SU-DHL-6 (cell line): ENCODE measurements at regions not wholly inside any gene's neighbourhood (a gene's known extent, or its start where the extent isn't known, plus 50 kb on each side); places are given as distances from the start of the nearest gene placed in this dataset.

Source experiments
- H2AFZ ChIP-seq: fragments of 200-600 bp; sonication (generic); 2 replicates; pipeline ENCODE4 v1.6.1; 2014; ENCODE audit warnings: low read depth, mild to moderate bottlenecking, moderate library complexity, mixed read lengths, antibody characterized with exemption, low read length; ENCODE audit not compliant: severe bottlenecking
- H3F3A ChIP-seq: fragments of 200-600 bp; shearing (Covaris generic); 2 replicates; pipeline ENCODE4 v1.6.0; 2016; ENCODE audit warnings: antibody characterized with exemption, mild to moderate bottlenecking; ENCODE audit not compliant: insufficient read depth
- H3K27ac ChIP-seq: fragments of 200-600 bp; sonication (generic); 2 replicates; pipeline ENCODE4 v1.5.1; 2016; ENCODE audit warnings: low read depth, mild to moderate bottlenecking, low read length, moderate library complexity, mixed read lengths
- H3K27me3 ChIP-seq: fragments of 200-600 bp; sonication (generic), shearing (Covaris generic); 2 replicates; pipeline ENCODE4 v1.6.0; 2014; ENCODE audit warnings: mild to moderate bottlenecking, low read length
- H3K36me3 ChIP-seq: fragments of 200-600 bp; sonication (generic); 2 replicates; pipeline ENCODE4 v1.6.1; 2014; ENCODE audit warnings: mild to moderate bottlenecking, low read length, mixed read lengths
- H3K4me2 ChIP-seq: fragments of 300-600, 200-600 bp; shearing (Covaris generic), sonication (generic); 2 replicates; pipeline ENCODE4 v1.6.0; 2014; ENCODE audit warnings: low read length, low read depth, mild to moderate bottlenecking; ENCODE audit not compliant: poor library complexity, severe bottlenecking
- H3K4me3 ChIP-seq: fragments of 200-600 bp; sonication (generic); 2 replicates; pipeline ENCODE4 v1.5.1; 2014; ENCODE audit warnings: antibody characterized with exemption, low read length, mild to moderate bottlenecking, mixed read lengths; ENCODE audit not compliant: insufficient read depth, poor library complexity, severe bottlenecking
- H3K79me2 ChIP-seq: fragments of 200-600 bp; sonication (generic); 2 replicates; pipeline ENCODE4 v1.6.1; 2014; ENCODE audit warnings: mild to moderate bottlenecking, low read length, moderate library complexity; ENCODE audit not compliant: insufficient read depth
- H3K9ac ChIP-seq: fragments of 200-600 bp; sonication (generic); 2 replicates; pipeline ENCODE4 v1.7.0; 2014; ENCODE audit warnings: mild to moderate bottlenecking, low read length
- H3K9me2 ChIP-seq: fragments of 200-600 bp; sonication (generic); replicated peaks from 2 replicates; pipeline ENCODE4 v1.6.1; 2014; ENCODE audit warnings: low read length; ENCODE audit not compliant: insufficient read depth
- H3K9me3 ChIP-seq: fragments of 200-600 bp; sonication (generic); 2 replicates; pipeline ENCODE4 v1.6.1; 2014; ENCODE audit warnings: low read length, mixed read lengths; ENCODE audit not compliant: insufficient read depth
- H4K20me1 ChIP-seq: fragments of 200-600 bp; sonication (generic); 2 replicates; pipeline ENCODE4 v1.6.1; 2014; ENCODE audit warnings: low read depth, mild to moderate bottlenecking, antibody characterized with exemption, low read length, moderate library complexity, mixed read lengths
- CTCF ChIP-seq: fragments of 200-600 bp; sonication (generic); IDR thresholded peaks from one replicate; pipeline ENCODE4 v1.5.1; 2017; ENCODE audit warnings: antibody characterized with exemption, mild to moderate bottlenecking, low read length, moderate library complexity; ENCODE audit not compliant: insufficient read depth, poor library complexity, severe bottlenecking
- EZH2phosphoT487 ChIP-seq: fragments of 200-600 bp; sonication (generic), shearing (Covaris generic); conservative IDR thresholded peaks from 2 replicates; pipeline ENCODE4 v1.6.1; 2018; ENCODE audit warnings: mild to moderate bottlenecking, antibody characterized with exemption, low read length, moderate library complexity, mixed read lengths

- no peak overlapping the region for H2AFZ ChIP-seq
- no peaks in the 10 kb centered on the region for H3K79me2 ChIP-seq
- H3K4me2 ChIP-seq, result no peak overlapping the region
- H3K9ac ChIP-seq, result no peak overlapping the region
- no peaks in the 10 kb centered on the region for H3F3A ChIP-seq
- H3K27me3 ChIP-seq, result no peaks in the 10 kb centered on the region
- H3K4me3 ChIP-seq, result no peak overlapping the region
- no peaks in the 10 kb centered on the region for H4K20me1 ChIP-seq
- no peak overlapping the region for H3K27ac ChIP-seq
- H3K36me3 ChIP-seq, result no peaks in the 10 kb centered on the region
- no peak for TF ChIP-seq EZH2phosphoT487
- no peak for TF ChIP-seq CTCF
- no peaks in the 10 kb centered on the region for H3K9me3 ChIP-seq
- H3K9me2 ChIP-seq, result no peaks in the 10 kb centered on the region
These were observed 95.5 kb upstream of the VGLL2 start for GRCh38 chr6:117169781-117170281.

- Histone ChIP-seq H3K79me2 (no peaks in the 10 kb centered on the region), H3K36me3 (no peaks in the 10 kb centered on the region), H4K20me1 (no peaks in the 10 kb centered on the region), H3K4me2 (no peak overlapping the region), H2AFZ (no peak overlapping the region), H3K9me3 (no peaks in the 10 kb centered on the region), H3K4me3 (no peak overlapping the region), H3F3A (no peaks in the 10 kb centered on the region), H3K9me2 (no peaks in the 10 kb centered on the region), H3K27ac (no peak overlapping the region), H3K27me3 (no peaks in the 10 kb centered on the region), H3K9ac (no peak overlapping the region)
- TF ChIP-seq CTCF (no peak), EZH2phosphoT487 (no peak)
These were observed 90.5 kb upstream of the VGLL2 start for GRCh38 chr6:117174835-117175360.

DNA sequence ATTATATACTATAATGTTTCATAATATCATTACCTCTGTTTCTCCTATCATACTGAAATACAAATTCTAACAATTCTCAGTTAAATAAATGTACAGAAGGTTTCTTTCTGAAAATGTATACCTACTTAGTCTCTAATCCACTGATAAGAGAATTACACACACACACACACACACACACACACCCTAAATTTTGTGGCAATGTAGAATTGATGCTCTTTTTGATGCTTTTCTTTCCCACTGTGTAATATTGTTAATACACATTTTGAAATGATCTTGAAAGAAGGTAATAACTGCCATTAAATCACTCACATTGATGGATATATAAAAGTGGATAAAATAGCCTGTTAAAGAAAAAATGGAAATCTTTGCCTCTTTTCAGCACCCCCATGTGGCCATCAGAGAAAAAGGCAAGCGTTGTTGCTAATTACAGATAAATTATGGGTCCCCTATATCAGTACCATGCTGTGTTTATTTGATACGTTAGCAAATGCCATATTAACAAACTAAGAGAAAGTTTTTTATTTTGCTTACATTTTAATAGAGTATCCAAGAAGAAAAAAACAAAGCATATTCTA lies 76.6 kb upstream of the VGLL2 start:
- H3K36me3 ChIP-seq, result no peaks in the 10 kb centered on the region
- TF ChIP-seq EZH2phosphoT487 (no peak), CTCF (peak; percentile 41)
- no peaks in the 10 kb centered on the region for H3K27me3 ChIP-seq
- no peaks in the 10 kb centered on the region for H3K79me2 ChIP-seq
- no peak overlapping the region for H3K4me3 ChIP-seq
- no peak overlapping the region for H2AFZ ChIP-seq
- H3K9ac ChIP-seq, result no peak overlapping the region
- H3K9me3 ChIP-seq, result no peaks in the 10 kb centered on the region
- no peak overlapping the region for H3K27ac ChIP-seq
- H3F3A ChIP-seq, result no peaks in the 10 kb centered on the region
- H3K9me2 ChIP-seq, result no peaks in the 10 kb centered on the region
- no peak overlapping the region for H3K4me2 ChIP-seq
- no peaks in the 10 kb centered on the region for H4K20me1 ChIP-seq
